ENCODE measurements at regions not wholly inside any gene's neighbourhood (a gene's known extent, or its start where the extent isn't known, plus 50 kb on each side); places are given as distances from the start of the nearest gene placed in this dataset.

- ATAC-seq (no peak), DNase-seq (no peak)
- TF ChIP-seq POLR2A (IDR thresholded peaks at IDR 0.05) (no peak), CTCF (IDR thresholded peaks at IDR 0.05) (no peak)
- H3K27me3 ChIP-seq = no peaks in the 10 kb centered on the region
- H3K36me3 ChIP-seq (replicated peaks in 1 of 2; ENCODE audit: insufficient read depth in 1 of 2, low read depth in 2 of 2) = no peaks in the 10 kb centered on the region
- no peak overlapping the region for H3K4me3 ChIP-seq
- no peak overlapping the region for H3K27ac ChIP-seq
- no peaks in the 10 kb centered on the region for H3K4me1 ChIP-seq
- intact Hi-C loops (cut with DNase I) = loop anchor here (5.0 kb wide), 1 partner anchor 391 kb away; no protein-coding TSS in a partner anchor
- no peaks in the 10 kb centered on the region for H3K9me3 ChIP-seq
- WGBS, 2 donors = 39 to 40% methylated on average over 9 of the region's 9 CpGs
These were observed 52.0 kb upstream of the MTHFD1L start for GRCh38 chr6:150813319-150813992.

GRCh38 chr6:150813993-150814359, 51.5 kb upstream of the MTHFD1L start:
- Histone ChIP-seq H3K4me1 (no peaks in the 10 kb centered on the region), H3K36me3 (replicated peaks in 1 of 2; ENCODE audit: insufficient read depth in 1 of 2, low read depth in 2 of 2) (no peaks in the 10 kb centered on the region), H3K27ac (no peak overlapping the region), H3K27me3 (no peaks in the 10 kb centered on the region), H3K9me3 (no peaks in the 10 kb centered on the region), H3K4me3 (no peak overlapping the region)
- DNase-seq = no peak
- TF ChIP-seq POLR2A (IDR thresholded peaks at IDR 0.05) (no peak), CTCF (IDR thresholded peaks at IDR 0.05) (no peak)
- intact Hi-C loops (cut with DNase I) = loop anchor here (5.0 kb wide), 1 partner anchor 392 kb away; no protein-coding TSS in a partner anchor
- 75 to 76% methylated on average over 3 of the region's 3 CpGs for whole genome bisulfite sequencing, 2 donors
- ATAC-seq = no peak

All from body of pancreas (tissue), 4 donors.